IMR-90 (cell line): ENCODE measurements at regions not wholly inside any gene's neighbourhood (a gene's known extent, or its start where the extent isn't known, plus 50 kb on each side); places are given as distances from the start of the nearest gene placed in this dataset.

Experiments
- ATAC-seq: fragments of 200-7000 bp; cut with Tn5 transposase; 2 replicates; pipeline ENCODE4 v1.9.1; 2020; ENCODE audit warnings: low read depth, mild to moderate bottlenecking, moderate library complexity
- BruUV-seq: library from RNA; stranded (reverse); fragments of 400-500 nt; replicated peaks from 2 replicates; lab custom pipeline; 2021; lab: Mats Ljungman, UMichigan
- CTCF ChIA-PET: fragments of 300-600 bp; formaldehyde crosslinking; extraction: SDS; loops from one replicate; lab custom pipeline; 2021; ENCODE audit warnings: antibody characterized with exemption; lab: Yijun Ruan, JAX
- POLR2A ChIA-PET: fragments of 300-600 bp; sonication (Branson Sonifier 250); formaldehyde crosslinking; loops from one replicate; lab custom pipeline; 2022; ENCODE audit warnings: antibody characterized with exemption; ENCODE audit not compliant: unreplicated experiment; lab: Charles Lee
- DNase-seq: peaks from one replicate; pipeline ENCODE4 v3.0.0; 2013
- H2AFZ ChIP-seq: replicated peaks from 2 replicates; pipeline ENCODE3; 2013; ENCODE audit warnings: low read length, mild to moderate bottlenecking; ENCODE audit not compliant: poor library complexity
- H2AK5ac ChIP-seq: 2 replicates; pipeline ENCODE4 v1.6.1; 2013; ENCODE audit warnings: low read depth, low read length, inconsistent platforms
- H2AK9ac ChIP-seq: replicated peaks from 2 replicates; pipeline ENCODE3; 2013; ENCODE audit warnings: mild to moderate bottlenecking, low read depth, low read length, moderate library complexity; ENCODE audit not compliant: poor library complexity
- H2BK120ac ChIP-seq: 2 replicates; pipeline ENCODE4 v1.6.1; 2013; ENCODE audit warnings: low read depth, low read length, inconsistent platforms
- H2BK15ac ChIP-seq: 3 replicates; pipeline ENCODE4 v1.6.1; 2013; ENCODE audit warnings: low read depth, low read length, inconsistent platforms
- H2BK20ac ChIP-seq: 2 replicates; pipeline ENCODE4 v1.6.1; 2013; ENCODE audit warnings: low read depth, mild to moderate bottlenecking, inconsistent platforms, low read length, moderate library complexity
- H2BK5ac ChIP-seq: 2 replicates; pipeline ENCODE4 v1.6.1; 2013; ENCODE audit warnings: mild to moderate bottlenecking, low read depth, low read length, inconsistent platforms; ENCODE audit not compliant: poor library complexity, severe bottlenecking
- H3K14ac ChIP-seq: replicated peaks from 2 replicates; pipeline ENCODE4 v1.6.1; 2013; ENCODE audit warnings: low read depth, low read length, inconsistent platforms
- H3K18ac ChIP-seq: 2 replicates; pipeline ENCODE4 v1.6.1; 2013; ENCODE audit warnings: low read depth, low read length, control low read depth
- H3K23ac ChIP-seq: 2 replicates; pipeline ENCODE4 v1.6.1; 2013; ENCODE audit warnings: low read depth, low read length, inconsistent platforms
- H3K27ac ChIP-seq: 2 replicates; pipeline ENCODE4 v1.5.1; 2013; ENCODE audit warnings: mild to moderate bottlenecking, control low read depth, low read length; ENCODE audit not compliant: insufficient read depth
- H3K27me3 ChIP-seq: 2 replicates; pipeline ENCODE4 v1.6.1; 2013; ENCODE audit warnings: low read length; ENCODE audit not compliant: control insufficient read depth, insufficient read depth
- H3K36me3 ChIP-seq: 2 replicates; pipeline ENCODE4 v1.6.1; 2013; ENCODE audit warnings: low read length, mixed read lengths; ENCODE audit not compliant: control insufficient read depth, insufficient read depth
- H3K4ac ChIP-seq: 2 replicates; pipeline ENCODE4 v1.6.1; 2013; ENCODE audit warnings: low read depth, low read length, inconsistent platforms
- H3K4me1 ChIP-seq: 2 replicates; pipeline ENCODE4 v1.6.1; 2013; ENCODE audit warnings: low read length, mixed read lengths; ENCODE audit not compliant: control insufficient read depth, insufficient read depth
- H3K4me2 ChIP-seq: 2 replicates; pipeline ENCODE4 v1.6.1; 2013; ENCODE audit warnings: low read depth, mild to moderate bottlenecking, control low read depth, low read length, moderate library complexity
- H3K4me3 ChIP-seq: 2 replicates; pipeline ENCODE4 v1.5.1; 2013; ENCODE audit warnings: low read depth, mild to moderate bottlenecking, control low read depth, low read length, moderate library complexity; ENCODE audit not compliant: insufficient read depth
- H3K56ac ChIP-seq: 2 replicates; pipeline ENCODE4 v1.6.1; 2013; ENCODE audit warnings: low read length, inconsistent platforms; ENCODE audit not compliant: insufficient read depth; ENCODE audit errors: extremely low read depth
- H3K79me1 ChIP-seq, 2 experiments: 2 replicates each; pipeline ENCODE4 v1.6.1; 2013; ENCODE audit warnings: low read length in 2 of 2, inconsistent platforms in 1 of 2, low read depth in 1 of 2
- H3K9ac ChIP-seq: 2 replicates; pipeline ENCODE4 v1.6.1; 2013; ENCODE audit warnings: low read depth, low read length, control low read depth
- H3K9me1 ChIP-seq: 2 replicates; pipeline ENCODE4 v1.6.1; 2013; ENCODE audit warnings: low read length, inconsistent platforms; ENCODE audit not compliant: insufficient read depth
- H3K9me3 ChIP-seq: 2 replicates; pipeline ENCODE4 v1.6.1; 2013; ENCODE audit warnings: low read length; ENCODE audit not compliant: control insufficient read depth, insufficient read depth
- H4K20me1 ChIP-seq: 2 replicates; pipeline ENCODE4 v1.6.1; 2013; ENCODE audit warnings: low read length, inconsistent platforms; ENCODE audit not compliant: insufficient read depth
- H4K5ac ChIP-seq: 2 replicates; pipeline ENCODE4 v1.6.1; 2013; ENCODE audit warnings: mild to moderate bottlenecking, low read depth, low read length, control low read depth
- H4K8ac ChIP-seq, 2 experiments: 2 replicates each; pipeline ENCODE4 v1.6.1; 2013; ENCODE audit warnings: low read depth in 2 of 2, low read length in 2 of 2, control low read depth in 1 of 2, inconsistent platforms in 1 of 2
- H4K91ac ChIP-seq: 2 replicates; pipeline ENCODE4 v1.6.1; 2013; ENCODE audit warnings: low read depth, low read length, inconsistent platforms; ENCODE audit not compliant: insufficient read depth
- BHLHE40 ChIP-seq: fragments of 150-350 bp; IDR thresholded peaks from 2 replicates; pipeline ENCODE4 v1.6.1; 2016; ENCODE audit warnings: mild to moderate bottlenecking, low read depth, low read length
- CEBPB ChIP-seq: IDR thresholded peaks from 2 replicates; pipeline ENCODE4 v1.6.1; 2012; ENCODE audit warnings: low read depth, low read length, improper control_type of control experiment
- CHD1 ChIP-seq: IDR thresholded peaks from 2 replicates; pipeline ENCODE4 v1.6.1; 2012; ENCODE audit warnings: low read depth, low read length, improper control_type of control experiment
- CTCF ChIP-seq: conservative IDR thresholded peaks from 2 replicates; pipeline ENCODE4 v1.5.1; 2012; ENCODE audit warnings: mild to moderate bottlenecking, low read depth, low read length, improper control_type of control experiment
- ELK1 ChIP-seq: fragments of 150-350 bp; IDR thresholded peaks from 2 replicates; pipeline ENCODE4 v1.6.1; 2016; ENCODE audit warnings: low read depth, mild to moderate bottlenecking, low read length, moderate library complexity, borderline replicate concordance
- FOS ChIP-seq: fragments of 150-350 bp; IDR thresholded peaks from 2 replicates; pipeline ENCODE4 v1.6.1; 2016; ENCODE audit warnings: low read depth, low read length
- MAFK ChIP-seq: IDR thresholded peaks from 2 replicates; pipeline ENCODE4 v1.6.1; 2012; ENCODE audit warnings: low read depth, low read length, improper control_type of control experiment
- MAZ ChIP-seq: IDR thresholded peaks from 2 replicates; pipeline ENCODE4 v1.6.1; 2012; ENCODE audit warnings: low read depth, mild to moderate bottlenecking, low read length, improper control_type of control experiment, moderate library complexity, borderline replicate concordance
- MXI1 ChIP-seq: IDR thresholded peaks from 2 replicates; pipeline ENCODE4 v1.6.1; 2012; ENCODE audit warnings: low read depth, mild to moderate bottlenecking, low read length, moderate library complexity, borderline replicate concordance
- NFE2L2 ChIP-seq: fragments of 150-350 bp; IDR thresholded peaks from 2 replicates; pipeline ENCODE4 v1.6.1; 2016; ENCODE audit warnings: low read depth, mild to moderate bottlenecking, low read length
- POLR2A ChIP-seq: IDR thresholded peaks from 2 replicates; pipeline ENCODE4 v1.6.1; 2012; ENCODE audit warnings: mild to moderate bottlenecking, low read depth, low read length
- RAD21 ChIP-seq: IDR thresholded peaks from 2 replicates; pipeline ENCODE4 v1.6.1; 2012; ENCODE audit warnings: low read length, improper control_type of control experiment
- RCOR1 ChIP-seq: IDR thresholded peaks from 2 replicates; pipeline ENCODE4 v1.6.1; 2012; ENCODE audit warnings: mild to moderate bottlenecking, low read length, improper control_type of control experiment; ENCODE audit not compliant: insufficient replicate concordance
- RFX5 ChIP-seq: IDR thresholded peaks from 2 replicates; pipeline ENCODE4 v1.8.0; 2012; ENCODE audit warnings: low read depth, mild to moderate bottlenecking, low read length, moderate library complexity
- SMC3 ChIP-seq: fragments of 150-350 bp; IDR thresholded peaks from 2 replicates; pipeline ENCODE4 v1.6.1; 2016; ENCODE audit warnings: low read depth, mild to moderate bottlenecking, antibody characterized with exemption, low read length, moderate library complexity
- USF2 ChIP-seq: fragments of 150-350 bp; IDR thresholded peaks from 2 replicates; pipeline ENCODE4 v1.6.1; 2017; ENCODE audit warnings: mild to moderate bottlenecking, antibody characterized with exemption, low read length, low read depth
- WGBS, 2 experiments: methylation state at CpG; one replicate each; pipeline versions ENCODE4 v1.1.5 to v1.1.7; 2013; ENCODE audit warnings: missing lambda C conversion rate in 2 of 2; ENCODE audit not compliant: insufficient read length in 1 of 2; ENCODE audit errors: extremely low coverage in 2 of 2; 5-methylcytosine and 5-hydroxymethylcytosine counted together
- dilution Hi-C: fragments of 300-500 bp; cut with HindIII; formaldehyde crosslinking; loops from one replicate; pipeline ENCODE4 v1.14.3; 2018; ENCODE audit warnings: low sequenced_read_pairs; ENCODE audit not compliant: unreplicated experiment
- in situ Hi-C: fragments of 300-500 bp; cut with MboI; formaldehyde crosslinking; loops from 3 replicates; pipeline ENCODE4 v1.14.3; 2019; ENCODE audit warnings: low sequenced_read_pairs, inconsistent platforms, mixed read lengths
- intact Hi-C: fragments of 100-400 bp; cut with micrococcal nuclease; formaldehyde crosslinking; loops from 2 replicates; pipeline ENCODE4 v1.10.0; 2022

GRCh38 chr5:61811052-61811451, 479.0 kb downstream of the ZSWIM6 start:
- dilution Hi-C loops, result no loop called here
- DNase-seq (no peak), ATAC-seq (no peak)
- WGBS, 2 experiments, result no CpG with 5 or more reads among the region's 1 CpG
- no peaks in the 10 kb centered on the region for H3K4me1 ChIP-seq
- H2AFZ ChIP-seq, result no peak overlapping the region
- H4K91ac ChIP-seq, result no peak overlapping the region
- H3K79me1 ChIP-seq, result no peaks in the 10 kb centered on the region
- no peaks in the 10 kb centered on the region for H3K9me3 ChIP-seq
- H3K4me2 ChIP-seq, result no peak overlapping the region
- TF ChIP-seq ELK1 (no peak), NFE2L2 (no peak), USF2 (no peak), SMC3 (no peak), POLR2A (no peak), CTCF (no peak), MAZ (no peak), CEBPB (no peak), RCOR1 (no peak), RFX5 (no peak), MXI1 (no peak), MAFK (no peak), CHD1 (no peak), RAD21 (no peak), BHLHE40 (no peak), FOS (no peak)
- no peak overlapping the region for H2AK5ac ChIP-seq
- in situ Hi-C loops, result loop anchor here (25.0 kb wide), 1 partner anchor 474 kb away; the partner anchor contains the start of gene ZSWIM6
- H3K27ac ChIP-seq, result no peak overlapping the region
- H3K4ac ChIP-seq, result no peak overlapping the region
- no peak overlapping the region for H2BK120ac ChIP-seq
- peaks cover 3% of the 10 kb centered on the region for H3K27me3 ChIP-seq
- H2BK15ac ChIP-seq, result no peak overlapping the region
- H3K36me3 ChIP-seq, result no peaks in the 10 kb centered on the region
- no peak overlapping the region for H3K56ac ChIP-seq
- no TSS peak for BruUV-seq
- H3K23ac ChIP-seq, result no peak overlapping the region
- no peak overlapping the region for H2BK20ac ChIP-seq
- no peak overlapping the region for H2BK5ac ChIP-seq
- ChIA-PET CTCF (no interaction called here), POLR2A (no interaction called here)
- H4K20me1 ChIP-seq, result no peaks in the 10 kb centered on the region
- intact Hi-C loops, result loop anchor here (10.0 kb wide), 1 partner anchor 646 kb away; the partner anchor contains the start of gene SMIM15
- no peaks in the 10 kb centered on the region for H3K9me1 ChIP-seq
- H3K14ac ChIP-seq, result no peak overlapping the region
- H4K5ac ChIP-seq, result no peak overlapping the region
- H3K4me3 ChIP-seq, result no peak overlapping the region
- H4K8ac ChIP-seq, result no peak overlapping the region
- no peak overlapping the region for H2AK9ac ChIP-seq
- no peak overlapping the region for H3K9ac ChIP-seq
- H3K18ac ChIP-seq, result no peak overlapping the region
